OCI-M2 (cell line): ENCODE measurements at regions not wholly inside any gene's neighbourhood (a gene's known extent, or its start where the extent isn't known, plus 50 kb on each side); places are given as distances from the start of the nearest gene placed in this dataset.

Experiments used
- DNase-seq: peaks from one replicate; lab custom pipeline; 2025; ENCODE audit not compliant: unreplicated experiment; lab: John Stamatoyannopoulos, UW

DNA sequence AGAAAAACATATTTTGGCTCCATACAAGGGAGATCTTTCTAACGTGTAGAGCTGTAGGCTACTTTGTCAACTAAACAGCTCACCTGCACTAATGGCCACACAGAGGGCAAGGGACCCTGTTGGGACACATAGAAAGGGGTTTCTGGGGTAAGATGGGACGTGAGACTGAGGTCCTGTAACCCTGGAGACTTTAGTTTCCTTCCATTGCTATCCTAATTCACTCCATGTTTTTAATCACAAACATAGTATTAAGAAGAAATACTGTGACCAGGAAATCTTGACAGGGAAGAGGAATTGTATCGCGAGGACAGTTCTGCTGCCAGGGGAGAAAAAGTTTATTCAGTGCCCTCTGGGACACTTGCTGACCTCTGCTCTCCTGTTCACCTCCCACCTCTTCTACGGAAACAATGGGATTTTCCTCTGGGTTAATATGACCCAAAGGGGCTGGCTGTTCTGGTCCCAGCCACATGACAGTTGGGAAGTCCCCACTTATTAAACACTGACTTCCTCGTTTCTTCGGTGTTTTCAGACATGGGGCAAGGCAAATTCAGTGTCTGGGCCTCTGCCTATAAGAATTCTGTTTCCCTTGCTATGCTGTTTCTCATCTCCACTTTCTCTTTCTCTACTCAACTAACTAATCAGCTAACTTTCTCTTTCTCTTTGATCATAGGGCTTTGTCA lies 106.9 kb upstream of the SEMA6A start:
- DNase-seq, result no peak

DNA sequence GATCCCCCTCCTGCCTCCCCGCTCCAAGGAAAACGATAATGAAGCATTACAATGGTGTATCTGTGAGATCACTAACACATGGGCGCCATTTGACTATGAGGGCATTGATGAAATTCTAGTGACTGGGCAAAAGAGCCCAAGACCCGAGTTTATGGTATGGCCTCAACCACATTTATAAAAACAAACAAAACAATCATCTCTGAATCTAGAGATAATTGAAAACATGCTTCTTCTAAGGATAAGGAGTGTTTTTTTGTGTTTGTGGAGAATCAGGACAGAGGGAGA lies 100.9 kb upstream of the SEMA6A start:
- no peak for DNase-seq

DNA sequence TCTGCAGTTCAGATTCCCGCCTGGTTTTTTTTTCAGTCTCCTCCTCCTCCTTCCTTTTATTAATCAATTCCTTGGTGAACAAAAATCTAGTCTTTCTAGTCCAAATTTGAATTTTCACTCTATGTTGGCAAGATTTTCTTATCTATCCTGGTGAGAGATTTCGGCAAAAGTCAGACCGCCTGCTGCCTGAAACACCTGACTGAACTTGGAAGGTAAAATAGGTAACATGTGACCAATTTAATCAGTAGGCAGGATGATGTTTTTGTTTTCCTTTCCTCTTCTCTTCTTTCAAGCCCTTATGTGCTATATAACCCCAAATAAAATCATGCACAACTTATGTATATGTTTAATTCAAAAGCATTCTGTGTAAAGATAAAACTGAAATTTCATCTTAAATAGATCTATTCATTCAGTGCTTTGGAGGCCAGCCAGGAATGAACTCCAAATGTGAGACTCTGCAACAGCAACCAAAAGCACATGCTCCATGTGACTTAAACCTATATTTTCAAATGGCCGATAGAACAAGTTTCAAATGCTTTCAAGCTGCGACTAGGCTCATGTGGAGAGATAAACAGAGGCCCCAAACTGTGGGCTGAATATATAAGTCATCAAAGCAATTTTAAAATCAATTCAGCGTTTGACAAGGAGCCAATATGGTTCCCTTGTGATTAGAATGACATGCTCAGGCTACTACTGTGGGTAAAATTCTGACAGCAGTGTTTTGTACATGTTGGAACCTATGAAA lies 100.4 kb upstream of the SEMA6A start:
- DNase-seq, result no peak

DNA sequence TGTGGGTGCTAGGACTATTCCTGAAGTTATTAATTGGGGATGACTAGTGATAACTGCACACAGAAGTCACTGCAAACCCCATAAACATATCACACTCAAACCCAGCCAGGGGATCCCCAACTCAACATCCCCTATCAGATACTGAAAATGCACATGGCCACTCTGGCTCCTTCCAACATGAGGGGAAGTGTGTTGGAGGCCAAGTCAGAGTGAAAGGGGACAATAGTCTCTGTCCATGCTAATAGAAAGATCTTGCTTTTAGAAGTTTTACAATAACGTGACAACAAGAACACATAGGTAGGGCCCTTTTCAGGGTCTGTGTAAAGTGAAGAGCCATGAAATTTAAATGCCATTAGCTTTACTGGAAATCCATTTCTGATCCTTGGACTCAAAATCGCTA lies 98.8 kb upstream of the SEMA6A start:
- no peak for DNase-seq

DNA sequence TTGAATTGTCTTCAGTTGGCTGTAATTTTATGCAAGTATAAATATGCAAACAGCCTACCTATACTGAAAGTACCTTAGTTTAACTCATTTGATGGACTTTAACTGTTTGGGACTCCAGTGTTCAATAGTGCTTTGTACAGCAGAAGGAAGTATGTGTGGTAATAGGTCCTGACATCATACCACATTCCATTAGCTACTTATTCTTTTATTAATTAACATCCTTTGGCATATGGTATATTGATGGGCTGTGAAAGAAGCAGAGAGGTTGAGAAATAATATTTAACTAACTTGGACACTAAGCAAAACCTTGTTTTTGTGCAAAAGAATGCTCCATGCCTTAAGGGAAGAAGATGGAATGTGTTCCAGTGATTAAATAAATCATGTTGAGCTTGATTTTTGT lies 97.6 kb upstream of the SEMA6A start:
- no peak for DNase-seq

DNA sequence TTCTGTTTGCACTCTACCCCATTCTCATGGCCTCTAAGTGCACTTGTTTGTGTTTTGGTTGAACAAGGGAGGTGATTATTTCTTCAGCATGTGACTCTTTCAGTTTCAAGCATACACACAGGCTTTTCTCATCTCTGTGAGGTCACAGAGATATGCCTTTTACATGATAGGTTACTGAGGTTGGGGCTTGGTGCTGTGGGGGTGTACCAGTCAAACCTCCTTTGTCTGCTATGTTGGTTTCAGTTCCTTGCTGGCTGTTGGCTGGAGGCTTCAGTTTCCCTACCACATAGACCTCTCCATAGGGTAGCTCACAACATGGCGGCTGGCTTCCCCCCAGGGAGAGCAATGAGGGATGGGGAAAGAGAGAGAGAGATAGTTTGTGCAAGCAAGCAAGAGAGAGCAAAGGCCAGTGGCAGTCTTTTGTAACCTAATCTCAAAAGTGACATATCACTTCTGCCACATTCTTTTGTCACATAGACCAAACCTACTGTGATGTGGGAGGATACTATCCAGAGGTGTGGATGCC lies 96.7 kb upstream of the SEMA6A start:
- no peak for DNase-seq

DNA sequence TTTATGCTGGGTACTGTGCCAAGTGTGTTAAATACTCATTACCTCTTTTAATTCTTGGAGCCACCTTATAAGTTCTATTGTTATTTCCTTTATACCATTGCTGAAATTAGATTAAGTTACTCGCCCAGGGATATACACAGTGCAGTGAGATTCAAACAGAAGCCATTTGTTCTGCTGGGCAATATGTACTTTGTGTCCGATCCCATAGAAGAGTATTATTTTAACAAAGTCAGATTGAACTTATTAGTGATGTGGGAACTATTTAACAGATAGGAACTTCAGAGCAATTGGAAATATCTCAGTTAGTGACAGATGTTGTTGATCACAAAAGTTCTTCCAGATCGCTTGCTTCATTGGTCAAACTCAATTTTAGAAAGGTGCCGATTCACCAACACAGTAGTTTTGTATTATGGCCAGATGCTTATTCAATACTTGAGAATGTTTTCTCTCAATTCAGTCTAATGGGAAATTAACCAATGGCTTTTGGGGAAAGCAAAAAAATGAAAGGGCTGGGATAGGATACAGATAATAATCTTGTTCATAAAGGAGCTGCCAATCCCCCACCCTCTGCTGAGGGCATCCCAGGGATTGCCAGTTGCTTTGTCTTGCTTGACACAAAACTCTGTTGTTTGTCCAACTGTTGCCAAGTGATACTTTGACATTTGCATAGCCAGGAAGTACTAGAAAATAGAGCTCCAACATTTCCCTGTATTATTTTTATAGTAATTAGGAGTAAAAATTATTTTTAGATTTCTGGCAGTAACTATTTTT lies 94.8 kb upstream of the SEMA6A start:
- no peak for DNase-seq

DNA sequence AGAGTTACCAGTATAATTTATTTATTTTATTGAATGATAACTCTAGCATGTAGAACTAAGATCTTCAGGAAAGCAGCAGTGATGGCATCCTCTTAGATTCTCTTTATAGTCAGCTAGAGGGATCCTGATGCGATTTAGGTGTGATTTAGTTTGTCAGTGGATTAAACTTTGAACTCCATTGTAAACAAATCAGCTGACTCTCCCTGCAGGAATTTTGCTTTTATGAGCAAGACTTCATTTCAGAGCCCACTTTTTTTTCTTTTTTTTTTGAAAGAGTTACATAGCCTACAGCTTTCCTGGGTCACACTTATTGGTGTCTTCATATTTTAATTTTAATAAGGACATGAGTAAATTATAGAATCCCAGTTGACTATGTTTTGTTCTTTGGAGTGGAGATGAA lies 93.8 kb upstream of the SEMA6A start:
- no peak for DNase-seq

DNA sequence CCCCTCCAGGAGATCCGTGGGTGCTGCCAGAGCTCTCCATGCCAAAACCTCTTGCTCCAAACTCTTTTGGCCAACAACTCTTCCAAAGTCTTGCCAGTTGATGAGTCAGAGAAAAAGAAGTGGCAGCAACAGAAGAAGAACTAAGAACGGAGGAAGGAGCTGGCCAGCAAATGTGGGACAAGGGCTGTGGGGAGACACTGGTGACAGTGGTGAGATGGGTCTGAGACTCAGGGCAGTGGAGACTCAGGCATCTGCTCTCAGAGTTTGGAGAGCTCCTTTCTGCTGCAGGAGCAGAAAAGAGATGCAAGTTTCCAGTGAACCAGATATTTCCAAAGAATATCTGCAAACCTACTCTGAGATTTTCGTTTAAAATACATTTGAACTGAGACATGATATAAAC lies 92.3 kb upstream of the SEMA6A start:
- no peak for DNase-seq

DNA sequence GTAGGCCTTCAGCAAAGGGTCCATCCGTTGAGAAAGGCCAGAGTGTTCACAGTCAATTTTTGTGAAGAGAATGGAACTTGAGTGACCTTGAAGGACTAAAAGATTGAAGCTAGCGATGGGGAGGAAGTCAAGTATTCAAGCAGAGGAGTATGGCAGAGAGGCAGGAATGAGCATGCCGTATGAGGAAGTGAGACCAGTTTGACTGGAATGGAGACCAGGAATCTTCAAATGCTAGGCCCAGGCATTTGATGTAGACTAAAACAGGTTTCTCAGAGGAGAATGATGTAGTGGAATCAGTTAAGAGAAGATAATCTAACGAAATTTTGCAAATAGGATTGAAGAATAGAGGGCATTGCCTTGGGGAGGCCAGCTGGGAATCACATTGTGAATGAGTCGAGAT lies 90.4 kb upstream of the SEMA6A start:
- DNase-seq, result no peak

DNA sequence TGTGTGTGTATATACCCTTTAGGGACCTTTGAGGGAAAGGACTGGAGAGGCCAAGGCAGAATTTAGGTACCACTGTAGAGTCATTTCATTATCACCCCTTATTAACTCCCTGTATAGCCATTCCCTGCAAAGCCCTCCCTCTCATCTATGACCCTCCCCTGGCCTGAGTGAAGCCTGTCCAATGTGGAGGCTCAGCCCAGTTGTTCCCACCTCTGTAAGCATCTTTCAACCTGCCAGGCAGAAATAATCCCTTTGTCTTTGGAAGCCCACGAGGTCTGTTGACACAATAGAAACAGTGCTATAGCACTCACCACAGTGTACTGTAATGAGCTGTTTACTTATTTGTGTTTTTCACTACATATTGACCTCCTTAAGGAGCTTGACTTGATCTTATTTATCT lies 88.5 kb upstream of the SEMA6A start:
- DNase-seq, result no peak

DNA sequence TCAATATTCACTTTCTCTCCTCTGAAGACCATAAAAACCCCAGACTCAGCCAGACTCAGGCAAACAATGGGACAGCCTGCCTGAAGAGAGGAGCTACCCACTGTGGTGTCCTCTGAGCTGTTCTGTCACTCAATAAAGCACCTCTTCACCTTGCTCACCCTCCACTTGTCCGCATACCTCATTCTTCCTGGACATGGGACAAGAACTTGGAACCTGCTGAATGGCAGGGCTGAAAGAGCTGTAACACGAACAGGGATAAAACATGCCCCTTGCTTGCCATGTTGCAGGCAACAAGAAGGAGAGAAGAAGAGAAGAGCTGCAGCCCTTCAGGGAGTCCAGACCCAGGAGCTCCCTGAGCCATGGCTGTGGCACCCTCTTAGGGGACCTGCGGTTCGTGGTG lies 86.8 kb upstream of the SEMA6A start:
- DNase-seq, result no peak

DNA sequence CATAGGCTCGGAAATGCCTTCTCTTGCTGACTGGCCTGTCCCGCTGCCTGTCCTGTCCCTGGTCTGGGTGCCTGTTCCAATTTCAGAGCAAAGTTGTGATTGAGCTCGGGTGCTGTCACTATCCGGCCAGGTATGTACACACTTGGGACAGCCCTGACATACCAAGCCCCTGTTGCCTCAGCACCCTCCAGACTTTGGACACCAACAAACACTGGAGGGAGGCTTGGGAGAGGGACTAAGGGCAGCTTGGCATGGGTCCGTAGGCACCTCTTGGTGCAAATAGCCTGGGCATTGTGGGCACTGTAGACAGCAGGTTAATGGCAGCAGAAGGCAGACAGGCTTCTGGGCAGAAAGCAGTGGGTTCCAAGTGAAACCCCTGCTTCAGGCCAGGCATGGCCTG lies 86.3 kb upstream of the SEMA6A start:
- DNase-seq, result no peak

DNA sequence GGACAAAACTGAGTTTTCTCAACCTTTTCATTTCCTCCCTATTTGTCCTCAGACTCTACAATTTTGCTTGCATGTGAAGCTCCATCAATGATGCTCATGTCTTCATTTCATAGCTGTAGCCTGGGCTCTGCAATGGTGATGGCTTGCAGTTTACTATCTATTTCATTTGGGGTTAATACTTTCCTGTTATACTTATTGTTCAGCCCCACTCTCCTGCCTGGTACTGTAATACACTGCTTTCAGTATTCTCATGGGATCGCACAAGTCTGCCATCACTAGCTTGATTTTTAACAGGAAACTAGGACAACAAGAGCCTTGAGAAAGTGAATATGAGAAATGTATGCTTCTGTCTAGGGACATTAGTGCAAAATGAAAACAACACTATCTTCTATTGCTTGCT lies 84.2 kb upstream of the SEMA6A start:
- DNase-seq, result no peak

DNA sequence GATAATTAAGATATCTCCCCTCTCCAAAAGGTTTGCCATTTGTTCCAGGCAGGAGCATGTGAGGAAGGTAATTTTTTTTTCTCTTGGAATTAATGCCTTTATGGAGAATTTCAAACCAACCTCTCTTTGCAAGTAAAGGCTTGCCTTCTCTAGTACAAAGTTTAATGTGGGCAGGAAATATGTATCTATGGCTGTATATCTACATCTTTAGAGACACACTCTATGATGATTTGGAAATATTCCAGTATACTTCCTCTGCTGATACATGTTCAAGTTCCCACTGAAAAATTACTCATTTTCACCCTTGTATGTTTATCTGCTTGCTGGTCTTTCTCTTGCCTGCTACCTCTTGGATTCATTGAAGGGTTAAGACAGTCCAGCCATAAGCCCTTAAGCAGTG lies 83.5 kb upstream of the SEMA6A start:
- DNase-seq, result no peak

DNA sequence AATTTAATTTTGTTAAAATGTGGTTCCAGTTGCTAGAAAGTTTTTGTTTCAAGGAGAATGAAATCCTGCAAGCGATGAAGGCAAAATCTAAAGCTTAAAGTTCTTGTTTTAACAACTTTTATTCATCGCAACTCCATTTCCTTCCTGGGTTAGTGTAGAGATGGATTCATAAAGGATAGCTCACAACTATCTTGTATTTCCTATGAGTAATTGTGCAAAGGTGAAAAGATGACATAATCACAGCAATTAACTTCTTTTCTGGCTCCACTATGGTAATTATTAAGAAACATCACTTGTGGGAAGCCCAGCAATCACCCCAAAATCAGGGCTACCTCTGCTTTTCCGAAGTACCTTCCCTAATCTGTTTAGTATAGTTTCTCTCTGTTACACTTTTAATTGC lies 80.8 kb upstream of the SEMA6A start:
- no peak for DNase-seq

DNA sequence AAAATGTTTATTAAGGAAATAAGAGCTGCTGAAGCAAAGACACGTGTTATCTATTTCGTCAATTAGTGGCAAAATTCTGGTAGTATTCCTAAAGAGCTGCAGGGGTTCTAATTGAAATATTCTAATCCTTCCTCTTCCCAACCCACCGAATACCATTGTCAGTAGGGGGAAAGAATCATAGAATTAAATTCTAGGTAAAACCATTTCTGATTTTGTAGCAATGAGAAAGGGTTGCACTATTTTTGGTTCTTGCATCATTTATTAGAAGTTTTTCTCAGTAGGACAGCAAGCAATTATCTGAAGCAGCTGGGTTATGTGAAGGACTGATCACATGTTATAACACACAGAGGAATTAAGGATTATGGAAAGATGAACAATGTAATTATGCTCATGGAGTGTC lies 80.3 kb upstream of the SEMA6A start:
- no peak for DNase-seq

DNA sequence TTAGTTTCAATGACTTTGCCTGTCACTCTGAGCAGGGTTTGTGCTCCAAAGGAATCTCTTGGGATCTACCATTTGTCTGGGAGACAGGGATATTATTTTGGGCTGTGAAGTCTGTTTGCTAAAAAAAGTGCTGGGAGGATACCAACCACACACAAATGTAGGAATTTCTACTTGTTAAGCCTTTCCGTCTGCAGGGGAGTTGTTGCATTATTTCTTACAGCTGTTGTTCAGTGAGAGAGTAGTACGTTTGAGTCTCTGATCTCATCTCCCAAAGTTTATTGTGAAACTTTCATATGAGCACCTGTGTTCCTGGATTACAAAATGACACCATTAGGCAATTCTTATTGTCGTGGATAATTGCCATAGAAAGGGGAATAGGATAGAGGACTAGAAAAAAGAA lies 78.3 kb upstream of the SEMA6A start:
- DNase-seq, result no peak

DNA sequence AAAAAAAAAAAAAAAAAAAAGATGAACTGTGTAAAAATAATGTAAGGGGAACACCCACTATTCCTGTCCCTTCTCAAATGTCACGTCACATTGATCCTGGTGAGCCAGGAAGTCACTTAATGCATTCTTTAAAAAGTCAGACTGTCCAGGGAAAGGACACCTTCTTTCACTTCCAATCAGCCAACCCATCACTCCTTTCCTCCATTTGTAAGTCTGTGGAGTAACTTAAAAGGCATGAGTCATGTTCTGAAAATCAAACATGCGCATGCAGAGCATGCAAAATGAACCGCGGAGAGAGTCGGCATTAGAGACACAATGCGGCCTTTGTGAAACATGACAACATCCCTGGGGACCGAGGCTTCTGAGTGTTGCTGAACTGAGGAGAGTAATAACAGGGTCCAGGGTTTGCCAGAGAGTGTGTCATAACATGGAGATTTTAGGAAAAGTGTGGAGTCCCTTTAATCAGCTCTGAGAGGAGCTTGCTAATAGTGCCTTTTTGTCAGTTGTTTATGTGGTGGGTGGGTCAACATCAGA lies 77.6 kb upstream of the SEMA6A start:
- DNase-seq, result no peak

DNA sequence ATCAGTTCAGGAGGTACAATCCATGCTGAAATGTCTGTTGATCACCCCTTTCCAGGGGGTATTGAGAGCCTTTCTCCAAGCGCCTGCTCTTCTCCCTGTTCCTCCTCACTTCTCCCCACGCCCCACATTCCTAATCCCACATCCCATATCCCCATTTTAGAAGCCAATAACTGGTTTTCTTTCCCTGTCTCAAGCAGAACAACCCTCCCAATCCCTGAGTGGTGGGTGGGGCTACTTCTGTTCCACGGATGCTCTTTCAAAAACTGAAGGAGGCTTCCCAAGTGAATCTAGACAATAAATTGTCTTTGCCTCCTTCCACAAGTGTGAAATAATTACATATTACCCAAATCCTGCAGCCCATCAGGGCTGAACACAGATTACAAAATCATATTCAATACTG lies 77.0 kb upstream of the SEMA6A start:
- DNase-seq, result no peak

DNA sequence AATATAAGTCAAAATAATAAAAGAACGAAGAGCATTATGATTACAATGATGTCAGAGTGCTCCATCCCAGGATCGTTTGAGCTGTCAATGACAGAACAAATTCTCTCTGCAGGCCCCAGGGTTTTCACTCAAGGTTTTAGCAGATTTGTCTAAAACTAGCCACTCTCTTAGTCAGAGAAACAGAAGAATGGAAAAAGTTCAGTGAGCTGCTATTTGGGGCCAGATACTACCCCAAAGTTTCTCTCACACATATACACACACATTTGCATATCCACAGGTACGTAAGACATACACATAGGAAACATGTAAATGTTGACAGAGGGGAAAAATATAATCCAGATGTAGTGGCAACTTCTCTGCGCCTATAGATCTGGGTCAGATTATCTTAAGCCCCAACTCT lies 76.3 kb upstream of the SEMA6A start:
- no peak for DNase-seq

DNA sequence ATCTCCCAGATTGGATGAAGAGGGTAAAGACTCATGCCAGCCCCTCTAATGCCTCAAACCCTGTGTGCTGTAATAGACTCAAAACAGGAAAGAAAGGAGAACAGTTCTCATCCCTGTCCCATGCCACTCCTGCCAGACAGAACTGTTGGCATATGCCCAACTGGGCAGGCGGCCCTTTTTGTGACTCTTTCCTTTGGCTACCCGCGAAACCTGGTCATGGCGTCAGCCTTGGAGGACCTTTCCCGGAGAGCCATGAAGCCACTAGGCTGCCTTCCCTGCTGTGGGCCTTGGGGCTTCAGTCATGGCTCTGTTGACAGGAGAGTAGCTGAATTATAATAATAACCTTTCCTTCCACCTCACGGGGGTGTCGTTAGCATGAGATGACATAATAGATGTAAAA lies 75.9 kb upstream of the SEMA6A start:
- no peak for DNase-seq
